Immature natural killer cell (primary cell): ENCODE measurements at regions not wholly inside any gene's neighbourhood (a gene's known extent, or its start where the extent isn't known, plus 50 kb on each side); places are given as distances from the start of the nearest gene placed in this dataset.
A peak's percentile ranks its signal among the peaks of the same experiment; 100 is the strongest.
"Not testable (repeated sequence)": the region's sequence is repeated elsewhere in the genome, so short reads cannot be mapped to it uniquely, and the experiment has no call there.

Experiments
- DNase-seq, 3 donors: peaks; one replicate each; pipeline ENCODE4 v3.0.0; 2022; ENCODE audit warnings: mixed read lengths in 1 of 3
- H3K27ac Mint-ChIP-seq, 6 donors: one replicate each; pipeline ENCODE4 v1.8.0; 2020; ENCODE audit warnings: mixed read lengths in 6 of 6, mild to moderate bottlenecking in 5 of 6, inconsistent platforms in 4 of 6, moderate library complexity in 3 of 6
- H3K27me3 Mint-ChIP-seq, 3 donors: one replicate each; pipeline ENCODE4 v1.8.0; 2020 to 2021; ENCODE audit warnings: low read depth in 3 of 3, mild to moderate bottlenecking in 3 of 3, mixed read lengths in 3 of 3, moderate library complexity in 3 of 3, inconsistent platforms in 1 of 3
- H3K36me3 Mint-ChIP-seq, 3 donors: one replicate each; pipeline ENCODE4 v1.8.0; 2020; ENCODE audit warnings: mixed read lengths in 3 of 3, inconsistent platforms in 2 of 3, mild to moderate bottlenecking in 2 of 3
- H3K4me1 Mint-ChIP-seq, 2 donors: one replicate each; pipeline ENCODE4 v1.8.0; 2020; ENCODE audit warnings: inconsistent platforms in 2 of 2, mild to moderate bottlenecking in 2 of 2, mixed read lengths in 2 of 2, moderate library complexity in 1 of 2
- H3K4me3 Mint-ChIP-seq, 5 donors: one replicate each; pipeline ENCODE4 v1.8.0; 2020; ENCODE audit warnings: mild to moderate bottlenecking in 5 of 5, mixed read lengths in 5 of 5, inconsistent platforms in 3 of 5, moderate library complexity in 3 of 5
- H3K9me3 Mint-ChIP-seq, 6 donors: one replicate each; pipeline ENCODE4 v1.8.0; 2020; ENCODE audit warnings: mild to moderate bottlenecking in 6 of 6, mixed read lengths in 6 of 6, inconsistent platforms in 4 of 6, moderate library complexity in 3 of 6

DNA sequence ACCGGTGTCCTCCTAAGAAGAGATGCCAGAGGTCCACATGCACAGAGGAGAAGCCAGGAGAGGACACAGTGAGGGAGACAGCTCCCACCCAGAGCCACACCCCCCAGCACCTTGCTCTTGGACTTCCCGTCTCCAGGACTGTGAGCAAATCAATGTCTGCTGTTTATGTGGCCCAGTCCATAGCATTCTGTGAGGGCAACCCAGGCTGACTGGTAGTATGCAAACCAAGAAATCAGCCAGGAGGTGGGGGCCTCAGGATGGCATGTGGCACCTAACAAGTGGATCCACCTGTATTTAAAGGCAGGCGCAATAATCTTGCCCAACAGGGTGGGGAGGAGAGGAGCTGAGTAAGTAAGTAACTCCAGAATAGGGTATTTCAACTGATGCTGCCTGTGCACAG, 136.4 kb downstream of the BRD1 start:
- Mint-ChIP-seq H3K27me3 (peaks cover 0 to 3% (median 0%) of the 10 kb centered on the region in 3 donors), H3K9me3 (peaks cover 0 to under 1% (median 0%) of the 10 kb centered on the region in 6 donors), H3K4me1 (no peaks in the 10 kb centered on the region), H3K4me3 (no peak overlapping the region), H3K36me3 (no peaks in the 10 kb centered on the region), H3K27ac (no peak overlapping the region)
- DNase-seq = no peak

DNA sequence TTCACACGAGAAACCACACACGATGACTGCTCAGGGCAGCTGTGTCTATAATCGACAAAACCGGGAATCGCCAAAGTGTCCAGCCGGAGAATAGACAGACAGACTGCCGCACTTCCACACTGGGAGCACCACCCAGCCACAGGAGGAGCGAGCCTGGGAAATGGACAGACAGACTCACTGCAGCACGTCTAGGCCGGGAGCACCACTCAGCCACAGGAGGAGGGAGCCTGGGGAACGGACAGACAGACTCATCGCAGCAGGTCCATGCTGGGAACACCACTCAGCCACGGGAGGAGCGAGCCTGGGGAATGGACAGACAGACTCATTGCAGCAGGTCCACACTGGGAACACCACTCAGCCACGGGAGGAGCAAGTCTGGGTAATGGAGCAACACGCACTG, 137.2 kb downstream of the BRD1 start:
- H3K4me1 Mint-ChIP-seq = no peaks in the 10 kb centered on the region
- no peaks in the 10 kb centered on the region for H3K9me3 Mint-ChIP-seq
- H3K27ac Mint-ChIP-seq = no peak overlapping the region
- no peak for DNase-seq
- H3K4me3 Mint-ChIP-seq = no peak overlapping the region
- peaks cover 0 to 2% (median 0%) of the 10 kb centered on the region in 3 donors for H3K27me3 Mint-ChIP-seq
- no peaks in the 10 kb centered on the region for H3K36me3 Mint-ChIP-seq

GRCh38 chr22:49689858-49690257, 137.8 kb downstream of the BRD1 start:
- no peaks in the 10 kb centered on the region for H3K4me1 Mint-ChIP-seq
- H3K4me3 Mint-ChIP-seq = no peak overlapping the region
- no peaks in the 10 kb centered on the region for H3K36me3 Mint-ChIP-seq
- H3K27ac Mint-ChIP-seq = no peak overlapping the region
- DNase-seq = no peak
- H3K9me3 Mint-ChIP-seq = no peaks in the 10 kb centered on the region
- peaks cover 0 to 3% (median 2%) of the 10 kb centered on the region in 3 donors for H3K27me3 Mint-ChIP-seq

GRCh38 chr22:49689255-49689770, 138.4 kb downstream of the BRD1 start:
- Mint-ChIP-seq H3K4me3 (no peak overlapping the region), H3K9me3 (no peaks in the 10 kb centered on the region), H3K27ac (no peak overlapping the region), H3K27me3 (peaks cover 0 to 2% (median 1%) of the 10 kb centered on the region in 3 donors), H3K36me3 (no peaks in the 10 kb centered on the region), H3K4me1 (no peaks in the 10 kb centered on the region)
- no peak for DNase-seq

DNA sequence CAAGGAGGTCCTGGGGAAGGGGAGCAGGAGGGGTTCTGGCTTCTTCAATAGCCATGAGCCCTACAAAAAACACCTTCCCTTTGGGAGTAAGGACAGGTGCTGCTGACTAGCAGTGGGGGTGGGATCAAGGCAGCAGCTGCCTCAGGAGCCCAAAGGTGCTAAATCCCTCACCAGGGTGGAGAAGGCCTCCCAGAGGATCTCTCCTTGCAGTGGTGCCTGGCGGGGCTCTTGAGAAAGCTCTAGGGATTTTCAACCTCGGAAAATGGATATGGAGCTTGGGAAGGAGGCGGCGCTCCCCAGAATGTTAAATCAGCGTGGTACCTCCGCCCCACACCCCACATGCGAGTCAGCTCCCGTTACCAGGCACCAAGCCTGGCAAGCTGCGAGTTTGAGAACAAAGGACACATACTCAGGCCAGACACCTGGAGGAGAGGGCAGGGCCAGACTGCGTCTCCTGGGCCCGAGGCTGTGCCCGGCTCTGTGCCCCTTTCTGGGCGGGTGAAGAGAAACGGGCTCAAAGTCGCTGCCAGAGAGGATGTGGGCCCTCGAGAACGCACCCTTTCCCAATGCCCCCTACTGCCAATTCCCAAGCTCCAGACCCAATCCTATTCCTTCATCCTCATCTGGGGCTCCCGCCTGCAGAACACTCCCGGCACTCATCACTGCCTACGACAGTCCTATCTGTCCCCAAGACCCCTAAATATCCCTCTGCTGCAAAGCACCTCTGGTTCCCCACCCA, 139.0 kb downstream of the BRD1 start:
- no peak overlapping the region for H3K27ac Mint-ChIP-seq
- peaks cover 0 to 4% (median 0%) of the 10 kb centered on the region in 3 donors for H3K36me3 Mint-ChIP-seq
- DNase-seq = no peak
- no peaks in the 10 kb centered on the region for H3K4me1 Mint-ChIP-seq
- H3K9me3 Mint-ChIP-seq = no peaks in the 10 kb centered on the region
- no peak overlapping the region for H3K4me3 Mint-ChIP-seq
- peaks cover 1 to 5% (median 2%) of the 10 kb centered on the region in 3 donors for H3K27me3 Mint-ChIP-seq

GRCh38 chr22:49687786-49688515, 139.7 kb downstream of the BRD1 start:
- Mint-ChIP-seq H3K27me3 (peaks cover 1 to 5% (median 2%) of the 10 kb centered on the region in 3 donors), H3K4me1 (no peaks in the 10 kb centered on the region), H3K27ac (no peak overlapping the region), H3K4me3 (no peak overlapping the region), H3K9me3 (no peaks in the 10 kb centered on the region), H3K36me3 (peaks cover 0 to 4% (median 0%) of the 10 kb centered on the region in 3 donors)
- DNase-seq = no peak

- Mint-ChIP-seq H3K36me3 (peaks cover 0 to 4% (median 0%) of the 10 kb centered on the region in 3 donors), H3K9me3 (no peaks in the 10 kb centered on the region), H3K4me3 (no peak overlapping the region), H3K27me3 (peaks cover 1 to 5% (median 2%) of the 10 kb centered on the region in 3 donors), H3K27ac (no peak overlapping the region), H3K4me1 (no peaks in the 10 kb centered on the region)
- DNase-seq = no peak
Measured at GRCh38 chr22:49687333-49687732, 140.3 kb downstream of the BRD1 start.

GRCh38 chr22:49686495-49687219, 141.0 kb downstream of the BRD1 start:
- Mint-ChIP-seq H3K27me3 (peaks cover 1 to 5% (median 2%) of the 10 kb centered on the region in 3 donors), H3K4me1 (no peaks in the 10 kb centered on the region), H3K27ac (no peak overlapping the region), H3K4me3 (no peak overlapping the region), H3K9me3 (no peaks in the 10 kb centered on the region), H3K36me3 (peaks cover 0 to 4% (median 0%) of the 10 kb centered on the region in 3 donors)
- no peak for DNase-seq

GRCh38 chr22:49685686-49686085, 142.0 kb downstream of the BRD1 start:
- H3K4me3 Mint-ChIP-seq = no peak overlapping the region
- H3K36me3 Mint-ChIP-seq = peaks cover 0 to 4% (median 0%) of the 10 kb centered on the region in 3 donors
- peaks cover 1 to 5% (median 2%) of the 10 kb centered on the region in 3 donors for H3K27me3 Mint-ChIP-seq

DNA sequence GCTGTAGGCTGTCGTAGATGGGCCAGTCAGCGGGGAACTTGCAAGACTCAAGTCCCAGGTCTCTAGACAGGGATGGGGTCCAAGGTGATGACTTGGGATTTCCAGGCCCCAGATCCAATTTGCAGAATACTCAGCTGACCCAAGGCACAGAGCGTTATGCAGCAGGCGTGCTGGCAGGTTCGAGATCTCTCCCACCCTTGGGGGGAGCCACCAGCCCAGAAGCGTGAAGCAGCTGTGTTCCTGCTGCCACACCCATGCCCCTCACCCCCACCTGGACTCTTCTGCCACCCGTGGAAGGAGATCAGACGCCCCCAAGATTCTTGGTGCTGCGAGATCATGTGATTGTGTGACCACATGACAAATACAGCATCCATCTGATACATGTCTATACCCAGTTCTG, 142.6 kb downstream of the BRD1 start:
- H3K9me3 Mint-ChIP-seq = no peaks in the 10 kb centered on the region
- no peak overlapping the region for H3K27ac Mint-ChIP-seq
- peaks cover 1 to 5% (median 2%) of the 10 kb centered on the region in 3 donors for H3K27me3 Mint-ChIP-seq
- peaks cover 0 to 4% (median 0%) of the 10 kb centered on the region in 3 donors for H3K36me3 Mint-ChIP-seq
- no peak overlapping the region for H3K4me3 Mint-ChIP-seq
- no peak for DNase-seq
- no peaks in the 10 kb centered on the region for H3K4me1 Mint-ChIP-seq

More at GRCh38 chr22:49685686-49686085, 142.0 kb downstream of the BRD1 start:
- H3K27ac Mint-ChIP-seq = no peak overlapping the region
- no peak for DNase-seq
- H3K4me1 Mint-ChIP-seq = no peaks in the 10 kb centered on the region
- H3K9me3 Mint-ChIP-seq = no peaks in the 10 kb centered on the region

- Mint-ChIP-seq H3K4me1 (no peaks in the 10 kb centered on the region), H3K27ac (no peak overlapping the region), H3K9me3 (no peaks in the 10 kb centered on the region), H3K36me3 (peaks cover 0 to 4% (median 0%) of the 10 kb centered on the region in 3 donors), H3K27me3 (peaks cover 5 to 13% (median 7%) of the 10 kb centered on the region in 3 donors), H3K4me3 (no peak overlapping the region)
- DNase-seq = no peak
Measured at GRCh38 chr22:49683032-49683431, 144.6 kb downstream of the BRD1 start.

GRCh38 chr22:49680819-49681218, 146.9 kb downstream of the BRD1 start:
- not testable (repeated sequence) for H3K9me3 Mint-ChIP-seq

GRCh38 chr22:49678842-49679170, 148.9 kb downstream of the BRD1 start:
- H3K27ac Mint-ChIP-seq = peak overlapping the region in 1 of 6 donors; percentile 42
- no peak overlapping the region for H3K4me3 Mint-ChIP-seq
- H3K36me3 Mint-ChIP-seq = peaks cover 0 to under 1% (median 0%) of the 10 kb centered on the region in 3 donors
- DNase-seq = no peak
- peaks cover 6 to 11% (median 9%) of the 10 kb centered on the region in 3 donors for H3K27me3 Mint-ChIP-seq
- no peaks in the 10 kb centered on the region for H3K9me3 Mint-ChIP-seq
- H3K4me1 Mint-ChIP-seq = no peaks in the 10 kb centered on the region

More at GRCh38 chr22:49680819-49681218, 146.9 kb downstream of the BRD1 start:
- H3K36me3 Mint-ChIP-seq, H3K4me3 Mint-ChIP-seq, H3K27ac Mint-ChIP-seq, H3K4me1 Mint-ChIP-seq, DNase-seq: not testable (repeated sequence)
- peaks cover 5 to 16% (median 11%) of the 10 kb centered on the region in 3 donors for H3K27me3 Mint-ChIP-seq
